NCI-H526 treated with DMSO at 0.1 percent for 48 hours (cell line): ENCODE measurements at regions not wholly inside any gene's neighbourhood (a gene's known extent, or its start where the extent isn't known, plus 50 kb on each side); places are given as distances from the start of the nearest gene placed in this dataset.
"Not testable (repeated sequence)": the region's sequence is repeated elsewhere in the genome, so short reads cannot be mapped to it uniquely, and the experiment has no call there.

Source experiments
- DNase-seq: peaks from one replicate; lab custom pipeline; 2025; lab: John Stamatoyannopoulos, UW

DNA sequence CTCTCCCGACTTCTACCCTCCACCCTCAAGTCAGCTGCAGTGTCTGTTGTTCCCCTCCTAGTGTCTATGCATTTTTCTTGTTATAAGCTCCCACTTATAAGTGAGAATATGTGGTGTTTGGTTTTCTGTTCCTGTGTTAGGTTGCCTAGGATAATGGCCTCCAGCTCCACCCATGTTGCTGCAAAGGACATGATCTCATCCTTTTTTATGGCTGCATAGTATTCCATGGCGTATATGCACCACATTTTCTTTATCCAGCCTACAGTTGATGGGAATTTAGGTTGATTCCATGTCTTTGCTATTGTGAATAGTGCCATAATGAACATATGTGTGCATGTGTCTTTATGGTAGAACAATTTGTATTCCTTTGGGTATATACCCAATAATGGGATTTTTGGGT is 80.7 kb downstream of the SPTSSA start:
- not testable (repeated sequence) for DNase-seq

DNA sequence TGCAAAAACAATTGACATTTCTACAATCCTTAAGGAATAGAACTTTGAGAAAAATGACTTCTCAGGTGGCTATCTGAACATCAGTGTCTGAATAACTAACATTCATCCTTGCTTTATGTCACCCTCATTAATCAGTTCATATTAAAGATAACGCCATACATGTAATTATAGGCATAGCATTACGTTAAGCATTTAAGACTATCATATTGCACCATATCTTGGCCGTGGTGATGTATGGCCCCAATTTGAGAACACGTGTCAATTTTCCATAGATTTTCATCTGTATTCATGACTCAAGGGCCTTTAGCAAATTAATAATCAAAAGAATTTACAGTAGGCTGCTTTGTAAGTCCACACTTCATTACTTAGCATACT is 81.6 kb downstream of the SPTSSA start:
- no peak for DNase-seq

DNA sequence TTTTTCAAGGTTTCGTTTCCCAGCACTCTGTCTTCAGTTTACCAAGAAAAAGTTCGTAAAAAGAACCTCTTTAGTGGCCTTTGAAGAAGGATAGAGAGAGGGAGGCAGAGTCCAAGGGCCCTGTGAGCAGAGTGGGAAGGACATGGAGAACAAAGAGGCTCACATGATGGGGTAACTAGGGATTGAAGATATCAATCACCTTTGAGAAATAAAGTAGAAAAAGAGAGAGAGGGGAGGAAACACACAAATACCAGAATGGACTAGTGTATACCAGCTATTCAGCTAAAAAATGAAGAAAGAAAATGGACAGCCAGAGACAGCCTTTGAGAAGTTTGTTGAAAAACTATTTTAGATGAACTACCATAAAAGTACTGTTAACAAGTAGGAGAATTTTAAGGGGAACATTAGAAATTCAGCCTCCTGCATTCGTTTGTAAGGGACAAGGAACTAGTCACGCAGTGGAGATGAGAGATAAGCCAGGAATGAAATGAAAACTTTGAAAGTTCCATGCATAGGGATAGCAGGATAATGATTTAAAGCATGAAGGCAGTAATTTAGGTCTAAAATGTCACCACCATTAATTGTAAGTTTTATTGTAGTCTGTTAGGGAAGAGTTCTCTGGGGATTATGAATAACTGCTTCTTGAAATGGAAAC is 82.1 kb downstream of the SPTSSA start:
- no peak for DNase-seq

DNA sequence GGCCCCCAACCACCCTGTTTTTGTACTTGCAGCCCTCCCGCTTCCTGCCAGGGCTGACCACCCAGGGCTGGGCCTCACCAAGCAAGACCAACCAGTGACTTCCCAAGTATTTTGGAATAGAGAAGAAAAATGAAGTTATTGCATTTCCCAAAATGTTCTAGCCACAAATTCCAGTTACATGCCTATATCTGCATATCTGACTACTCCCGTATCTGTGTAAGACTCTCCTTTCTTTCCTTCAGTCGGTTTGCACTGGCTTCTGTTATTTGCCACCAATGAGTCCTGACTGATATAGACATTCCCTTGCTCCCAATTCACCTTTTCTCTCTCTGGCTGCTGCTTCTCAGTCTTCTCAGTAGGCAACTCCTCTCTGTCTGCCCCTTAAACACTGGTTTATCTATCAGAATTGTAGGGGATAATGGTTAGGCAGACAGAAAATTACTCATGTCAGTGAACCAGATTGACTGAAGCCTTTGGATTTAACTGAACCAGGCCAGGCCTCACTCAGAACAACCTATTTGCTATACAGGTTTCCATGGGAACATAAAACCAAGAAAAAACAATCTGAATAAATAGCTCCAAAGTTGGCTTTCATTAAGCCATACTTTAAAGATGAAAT is 85.3 kb downstream of the SPTSSA start:
- no peak for DNase-seq

DNA sequence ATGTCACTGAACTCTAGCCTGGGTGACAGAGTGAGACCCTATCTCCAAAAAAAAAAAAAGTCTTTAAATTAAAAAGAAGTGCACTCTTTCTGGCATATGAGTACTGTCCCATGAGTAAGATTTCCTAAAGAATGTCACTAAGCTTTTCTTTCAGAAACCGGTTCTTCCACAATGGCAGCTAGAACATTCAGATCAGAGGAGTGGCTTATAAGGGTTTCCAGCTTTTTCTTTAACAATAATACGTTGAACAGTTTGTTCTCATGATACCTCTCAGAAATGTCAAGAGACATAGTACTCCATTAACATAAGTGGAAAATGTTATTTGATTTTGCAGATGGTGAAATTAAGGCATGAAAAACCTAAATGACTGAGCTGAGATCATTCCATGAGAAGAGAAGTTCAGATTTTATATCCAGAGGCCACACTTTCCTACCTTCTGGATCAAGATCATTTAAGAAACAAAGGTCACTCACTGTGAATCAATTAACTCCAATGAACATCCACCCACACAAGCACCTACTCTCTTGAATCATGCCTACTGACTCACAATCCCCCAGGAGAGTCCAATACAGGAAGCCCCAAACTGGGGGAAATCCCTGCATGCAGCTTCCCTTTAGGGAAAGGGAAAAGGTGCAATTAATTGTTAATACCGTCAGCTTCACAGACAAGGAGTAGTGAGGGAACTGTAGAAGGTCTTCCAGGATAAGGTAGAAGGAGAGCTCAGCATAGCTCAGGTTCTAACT is 86.9 kb downstream of the SPTSSA start:
- no peak for DNase-seq

DNA sequence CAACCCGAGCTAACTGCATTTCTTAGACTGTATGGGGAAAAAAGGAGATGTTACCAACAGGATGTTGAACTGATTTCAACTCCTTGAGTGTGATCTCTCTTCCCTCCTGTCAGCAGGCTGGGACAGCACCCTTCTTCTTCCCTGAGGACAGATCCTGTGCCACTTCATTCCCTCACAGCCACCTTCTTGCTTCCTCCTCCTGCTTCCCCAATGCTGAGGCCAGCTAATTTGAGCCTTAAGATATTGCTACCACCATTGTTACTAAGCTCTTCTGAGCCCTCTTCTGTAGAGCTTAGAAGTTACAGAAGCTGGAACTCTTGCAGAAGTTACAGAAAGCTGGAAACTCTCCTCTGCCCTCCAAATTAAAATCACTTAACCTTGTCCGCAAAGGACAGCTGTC is 88.8 kb downstream of the SPTSSA start:
- no peak for DNase-seq

DNA sequence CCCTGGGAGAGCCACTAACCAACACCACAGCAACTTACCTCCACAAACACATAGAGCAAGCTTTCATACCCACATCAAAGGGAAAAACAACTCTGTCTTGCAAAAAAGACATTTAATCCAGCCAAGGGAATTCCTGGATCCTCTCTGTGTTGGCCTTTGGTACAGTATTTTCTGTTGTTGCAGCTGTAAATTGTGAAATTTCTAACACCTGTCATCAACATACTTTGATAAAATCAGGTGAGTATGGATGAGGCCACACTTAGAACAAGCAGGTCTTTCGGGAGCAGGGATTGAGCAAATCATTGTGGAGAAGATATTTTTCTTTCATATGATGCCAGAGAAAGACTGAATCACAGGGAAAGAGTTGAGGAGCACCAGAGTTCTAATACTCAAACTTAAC is 89.3 kb downstream of the SPTSSA start:
- no peak for DNase-seq

DNA sequence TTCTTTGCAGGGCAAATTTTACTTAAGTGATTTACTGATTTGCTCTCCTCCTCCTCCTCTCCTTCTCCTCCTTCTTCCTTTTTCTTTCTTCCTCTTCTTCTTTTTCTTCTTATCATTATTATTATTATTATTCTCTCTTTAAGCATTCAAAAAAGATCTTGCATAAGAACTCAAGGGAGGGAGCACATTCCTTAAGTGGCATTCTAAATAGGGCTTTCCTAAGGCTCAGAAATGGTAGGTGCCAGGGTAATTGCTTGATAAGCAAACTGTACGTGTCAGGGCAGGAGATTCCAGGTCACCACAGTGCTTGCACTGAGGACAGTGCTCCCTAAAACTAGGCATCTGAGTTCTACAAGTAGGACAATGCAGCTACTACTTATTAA is 92.4 kb downstream of the SPTSSA start:
- DNase-seq = no peak

DNA sequence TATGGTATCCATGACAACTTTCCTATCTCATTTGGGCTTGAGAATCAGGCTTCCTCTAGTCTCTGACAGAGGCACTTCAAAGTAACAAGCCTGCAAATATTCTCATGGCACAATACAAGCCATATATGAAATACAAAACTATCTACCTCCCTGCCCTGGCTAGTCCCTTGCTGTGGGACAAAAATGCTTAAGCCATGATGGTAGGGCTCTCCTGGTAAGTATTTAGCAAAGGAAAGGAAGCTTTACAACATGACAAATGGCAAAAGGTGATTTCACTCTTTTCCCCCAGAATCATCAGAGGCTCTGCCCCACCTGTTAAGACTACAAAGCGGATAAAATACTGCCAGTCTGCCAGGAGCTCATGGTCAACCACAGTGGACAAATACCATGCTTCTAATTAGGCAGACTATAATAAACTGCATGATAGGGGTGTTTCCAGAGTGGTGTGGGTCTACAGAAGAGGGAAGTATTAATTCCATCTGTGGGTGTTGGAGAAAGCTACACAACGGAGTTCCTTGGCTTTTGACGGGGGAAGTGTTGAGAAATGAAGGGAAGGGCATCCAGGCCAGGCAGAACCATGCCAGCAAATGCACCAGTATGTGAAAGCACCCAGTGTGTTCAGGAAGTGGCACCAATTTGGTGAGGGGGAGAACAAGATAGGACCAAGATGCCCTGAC is 92.9 kb downstream of the SPTSSA start:
- no peak for DNase-seq

DNA sequence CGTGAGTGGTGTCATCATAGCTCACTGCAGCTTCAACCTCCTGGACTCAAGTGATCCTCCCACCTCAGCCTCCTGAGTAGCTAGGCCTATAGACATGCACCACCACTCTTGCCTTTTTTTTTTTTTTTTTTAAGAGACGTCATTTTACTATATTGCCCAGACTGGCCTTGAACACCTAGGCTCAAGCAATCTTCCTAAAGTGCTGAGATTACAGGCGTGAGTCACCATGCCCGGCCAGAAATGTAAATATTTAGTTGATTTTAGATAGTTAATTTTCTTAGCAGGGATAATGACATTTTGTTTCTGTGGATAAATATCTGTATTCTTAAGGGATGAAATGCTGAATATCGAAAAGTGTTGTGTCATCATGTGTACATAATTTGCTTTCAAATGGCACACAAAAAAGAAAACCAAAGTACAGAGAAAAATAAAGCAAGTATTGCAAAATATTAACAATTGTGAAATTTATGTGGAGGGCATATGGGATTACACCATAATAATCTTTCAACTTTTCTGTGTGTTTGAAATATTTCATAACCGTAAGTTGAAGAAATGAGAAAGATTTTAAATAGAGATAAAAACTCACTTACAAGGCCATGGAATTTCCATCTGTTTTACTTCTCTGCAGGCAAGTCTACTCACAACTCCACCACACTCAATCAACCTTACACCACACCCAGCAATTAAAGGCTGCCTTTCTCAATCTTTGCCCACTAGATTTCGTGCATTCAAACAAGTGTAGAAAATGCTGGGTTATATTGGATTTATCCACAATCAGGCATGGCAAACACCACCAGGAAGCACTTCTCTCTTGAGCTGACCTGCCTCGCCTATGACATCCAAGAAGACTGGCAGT is 93.7 kb downstream of the SPTSSA start:
- DNase-seq = no peak

DNA sequence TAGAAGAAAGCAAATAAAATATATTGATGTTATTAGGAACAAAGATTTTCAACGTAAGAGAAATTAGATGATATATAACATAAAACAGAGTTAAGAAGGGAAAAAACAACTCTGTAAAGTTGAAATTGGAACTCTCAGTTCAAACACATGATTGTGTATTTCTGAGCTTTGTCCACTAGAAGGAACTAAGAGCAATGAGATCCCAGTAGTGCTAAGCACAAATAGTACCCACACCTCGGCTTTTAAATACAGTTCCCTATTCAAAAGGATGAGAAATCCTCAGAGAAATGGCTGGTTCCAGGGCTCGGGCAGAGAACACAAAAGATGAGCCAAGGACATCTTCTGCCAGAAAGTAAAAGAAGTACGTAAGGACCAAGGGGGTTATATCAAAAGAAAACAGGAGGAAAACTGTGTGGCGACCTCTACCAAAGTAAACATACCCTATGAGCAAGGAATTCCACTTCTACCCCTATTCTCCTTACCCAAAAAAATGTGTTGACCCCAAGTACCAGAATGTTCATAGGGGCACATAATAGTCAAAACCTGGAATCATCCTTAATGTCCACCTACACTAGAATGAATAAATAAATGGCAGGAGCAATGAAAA is 96.6 kb downstream of the SPTSSA start:
- no peak for DNase-seq

DNA sequence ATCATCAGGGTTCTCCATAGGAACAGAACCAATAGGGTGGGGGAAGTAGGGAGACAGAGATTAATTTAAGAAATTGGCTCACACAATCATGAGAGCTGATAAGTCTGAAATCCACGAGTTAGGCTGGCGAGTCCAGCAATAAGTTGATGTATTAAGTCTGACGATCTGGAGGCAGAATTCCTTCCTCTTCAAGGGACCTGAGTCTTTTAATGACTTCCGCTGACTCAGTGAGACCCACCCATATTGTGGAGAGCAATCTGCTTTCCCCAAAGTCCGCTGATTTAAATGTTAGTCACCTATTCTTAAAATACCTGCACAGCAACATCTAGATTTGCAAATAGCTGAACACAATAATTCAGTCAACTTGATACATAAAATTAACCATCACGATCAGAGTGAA is 97.8 kb downstream of the SPTSSA start:
- no peak for DNase-seq

DNA sequence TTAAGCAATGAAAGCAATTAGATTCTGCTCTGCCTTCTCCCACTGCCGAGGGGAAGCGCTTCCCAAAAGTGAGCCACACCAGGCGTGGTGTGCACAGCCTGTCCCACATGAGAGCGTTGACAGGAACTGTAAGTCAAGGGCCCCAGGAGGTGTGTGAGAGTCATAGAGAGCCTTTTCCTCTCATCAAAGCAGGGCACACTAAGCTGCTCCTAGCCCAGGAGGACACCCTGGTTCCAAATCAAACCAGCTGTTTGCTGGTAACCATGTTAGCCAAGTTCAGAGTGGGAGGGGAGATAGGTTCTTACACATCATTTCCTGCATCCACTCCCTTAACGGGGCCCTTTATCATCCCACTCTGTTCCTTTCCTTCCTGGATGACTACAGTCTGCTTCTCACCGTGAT is 98.3 kb downstream of the SPTSSA start:
- no peak for DNase-seq

DNA sequence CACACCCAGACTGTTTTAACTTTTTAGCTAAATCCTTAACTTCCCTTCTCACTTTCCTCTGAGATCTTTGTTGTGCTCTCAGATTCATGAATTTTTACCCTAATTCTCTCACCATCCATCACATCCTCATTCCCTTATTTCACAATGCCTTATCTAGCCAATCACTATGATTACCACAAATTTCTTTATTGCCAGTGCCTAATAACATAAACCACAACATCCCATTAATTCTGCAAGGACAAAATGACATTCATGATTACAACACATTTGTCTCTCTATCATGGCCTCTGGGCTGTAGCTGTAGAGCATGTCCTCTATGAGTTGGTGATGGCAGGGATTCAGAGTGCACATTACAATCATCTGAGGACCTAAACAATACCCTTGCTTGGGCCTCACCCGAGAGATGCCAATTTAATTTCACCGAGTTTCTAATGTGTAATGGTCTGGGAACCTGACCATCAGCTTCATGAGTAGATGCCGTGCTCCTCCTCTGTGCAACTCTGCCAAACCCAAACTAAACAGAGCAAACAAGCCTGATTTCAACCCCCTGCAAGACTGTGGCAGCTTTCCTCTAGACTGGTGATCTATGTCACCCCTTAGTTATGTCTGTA is 99.3 kb downstream of the SPTSSA start:
- DNase-seq = no peak

DNA sequence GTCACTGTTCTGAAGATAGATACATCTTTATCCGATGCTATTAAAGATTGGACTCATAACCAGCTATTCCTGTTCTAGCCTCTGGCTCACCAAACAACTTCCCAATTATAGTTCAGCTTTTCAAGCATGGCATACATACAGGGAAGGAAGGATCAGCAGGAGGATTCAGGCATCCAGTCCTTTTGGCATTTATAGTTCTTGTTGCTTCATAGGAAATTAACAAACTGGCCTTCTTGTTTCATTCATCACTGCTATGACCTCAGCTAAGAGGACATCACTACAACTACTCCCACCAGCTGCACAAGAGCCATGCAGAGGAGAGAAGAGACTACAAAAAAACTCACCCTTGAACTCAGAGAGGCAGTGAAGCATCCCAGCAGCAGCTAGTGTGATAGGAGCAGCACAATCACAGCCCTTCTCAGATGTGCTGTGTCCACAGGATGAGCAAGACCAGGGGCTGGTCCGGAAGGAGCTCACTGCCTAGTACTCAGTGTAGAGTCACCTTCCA is 100.5 kb downstream of the SPTSSA start:
- DNase-seq = no peak

DNA sequence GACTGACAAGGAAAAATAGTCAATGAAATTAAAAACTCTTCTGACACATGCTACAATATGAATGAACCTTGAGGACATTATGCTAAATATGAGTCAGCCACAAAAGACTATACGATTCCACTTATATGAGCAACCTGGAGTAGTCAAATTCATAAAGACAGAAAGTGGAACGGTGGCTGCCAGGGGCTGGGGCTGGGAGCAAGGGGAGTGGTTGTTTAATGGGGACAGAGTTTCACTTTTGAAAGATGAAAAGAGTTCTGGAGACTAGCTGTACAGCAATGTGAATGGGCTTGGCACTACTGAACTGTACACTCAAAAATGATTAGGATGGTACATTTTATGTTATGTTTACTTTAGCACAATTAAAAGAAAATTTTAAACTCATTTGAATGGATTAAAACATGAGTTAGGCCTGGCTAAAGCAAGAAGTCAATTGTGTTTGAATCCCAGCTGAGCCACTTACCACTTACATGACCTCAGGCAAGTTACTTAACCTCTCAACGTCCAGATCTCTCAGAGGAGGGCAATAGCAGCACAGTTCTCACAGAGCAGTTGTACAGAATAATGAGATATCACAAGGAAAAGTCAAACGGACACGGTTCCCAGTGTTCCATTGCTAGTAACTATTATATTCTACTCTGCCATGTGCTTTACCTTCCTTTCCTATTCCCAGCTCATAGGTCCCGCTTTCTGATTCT is 102.5 kb downstream of the SPTSSA start:
- DNase-seq = no peak

DNA sequence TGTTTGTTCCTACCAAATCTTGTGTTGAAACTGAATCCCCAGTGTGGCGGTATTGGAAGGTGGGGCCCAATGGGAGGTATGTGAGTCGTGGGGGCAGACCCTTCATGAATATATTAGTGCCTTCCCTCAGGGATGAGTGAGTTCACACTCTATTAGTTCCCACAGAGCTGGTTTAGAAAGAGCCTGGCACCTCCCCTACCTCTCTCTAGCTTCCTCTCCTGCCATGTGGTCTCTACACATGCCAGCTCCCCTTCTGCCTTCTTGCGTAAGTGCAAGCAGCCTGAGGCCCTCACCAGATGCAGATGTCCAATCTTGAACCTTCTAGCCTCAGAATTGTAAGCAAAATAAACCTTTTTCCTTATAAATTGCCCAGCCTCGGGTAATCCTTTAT is 105.8 kb downstream of the SPTSSA start:
- DNase-seq = no peak

DNA sequence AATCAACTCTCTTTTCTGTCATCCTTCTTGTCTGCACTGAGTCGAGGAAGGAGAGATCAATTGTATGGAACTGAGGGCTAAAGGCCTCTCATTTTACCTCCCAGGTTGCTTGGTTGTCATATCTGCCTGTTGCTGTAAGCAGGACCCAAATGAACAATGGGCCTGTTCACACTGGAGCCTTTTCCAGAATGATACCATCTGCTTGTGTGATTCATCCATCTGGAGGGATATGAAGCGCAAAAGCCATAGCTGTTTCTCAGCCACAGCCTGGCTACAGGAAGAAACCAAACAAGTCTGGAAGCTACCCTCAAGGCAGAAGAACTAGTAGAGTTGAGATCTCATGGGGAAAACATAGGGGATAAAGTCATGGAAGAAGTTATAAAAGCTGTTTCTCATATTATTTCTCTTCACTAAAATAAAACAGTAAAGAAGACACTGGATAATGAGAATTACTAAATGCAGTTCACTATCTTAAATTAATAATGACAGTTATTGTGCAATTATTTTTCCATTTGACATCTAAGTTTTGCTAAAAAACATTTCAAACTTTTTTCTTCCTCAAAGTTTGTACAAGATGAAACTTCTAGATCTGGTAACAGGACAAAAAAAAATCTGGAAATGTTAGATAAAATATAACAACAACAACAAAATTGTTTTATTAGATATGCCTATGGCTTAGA is 106.3 kb downstream of the SPTSSA start:
- no peak for DNase-seq

DNA sequence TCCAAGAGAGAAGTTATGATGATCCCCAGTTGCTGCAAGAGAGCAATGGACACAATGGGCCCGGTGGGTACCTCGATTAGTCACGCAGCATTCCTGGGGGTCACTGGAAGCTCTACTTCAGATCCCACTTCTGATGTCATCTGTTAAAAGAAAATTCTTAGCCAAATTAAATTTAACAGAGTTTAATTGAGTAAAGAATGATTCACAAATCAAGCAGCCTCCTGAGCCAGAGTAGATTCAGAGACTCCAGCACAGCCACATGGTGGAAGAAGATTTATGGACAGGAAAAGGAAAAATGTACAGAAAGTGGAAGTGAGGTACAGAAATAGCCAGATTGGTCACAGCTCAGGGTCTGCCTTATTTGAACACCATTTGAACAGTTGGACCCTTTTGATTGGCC is 107.5 kb downstream of the SPTSSA start:
- DNase-seq = no peak

DNA sequence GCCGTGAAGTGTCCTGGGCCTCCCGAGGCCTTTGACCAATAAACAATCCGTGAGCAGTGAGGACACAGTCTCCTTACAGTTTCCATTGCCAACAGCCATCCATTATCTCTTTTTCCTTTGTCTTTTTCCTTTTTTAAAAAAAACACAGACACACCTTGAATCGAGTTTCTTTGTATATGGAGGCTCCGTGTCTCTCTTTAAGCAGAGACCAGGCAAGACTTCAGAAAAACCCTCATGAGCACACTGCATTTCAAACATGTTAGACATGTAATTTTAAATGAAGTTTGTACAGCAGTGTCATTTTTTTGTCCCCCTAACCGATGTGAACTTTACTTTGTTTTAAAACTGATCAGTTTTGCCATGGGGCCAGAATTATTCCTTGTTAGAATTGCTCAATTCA is 111.1 kb downstream of the SPTSSA start:
- no peak for DNase-seq
